ENCODE measurements at regions not wholly inside any gene's neighbourhood (a gene's known extent, or its start where the extent isn't known, plus 50 kb on each side); places are given as distances from the start of the nearest gene placed in this dataset.

- no peaks in the 10 kb centered on the region for H3K27me3 ChIP-seq
- intact Hi-C loops (cut with DNase I), result no loop called here
- H3K9me3 ChIP-seq, result no peaks in the 10 kb centered on the region
- H3K4me1 ChIP-seq, result no peaks in the 10 kb centered on the region
- H3K36me3 ChIP-seq, result no peaks in the 10 kb centered on the region
- H3K27ac ChIP-seq (replicated peaks in 1 of 4), result no peak overlapping the region
- 83% methylated on average over 2 of the region's 2 CpGs for WGBS
- no peak overlapping the region for H3K4me3 ChIP-seq
- no peak for DNase-seq (ENCODE audit: extremely low spot score)
- TF ChIP-seq POLR2AphosphoS5 (IDR thresholded peaks at IDR 0.05) (no peak), CTCF (IDR thresholded peaks at IDR 0.05) (no peak), POLR2A (IDR thresholded peaks at IDR 0.05; ENCODE audit: low read depth) (no peak), EP300 (IDR thresholded peaks at IDR 0.05) (no peak)
Measured at GRCh38 chr3:166473501-166473900, 636.3 kb upstream of the BCHE start.

DNA sequence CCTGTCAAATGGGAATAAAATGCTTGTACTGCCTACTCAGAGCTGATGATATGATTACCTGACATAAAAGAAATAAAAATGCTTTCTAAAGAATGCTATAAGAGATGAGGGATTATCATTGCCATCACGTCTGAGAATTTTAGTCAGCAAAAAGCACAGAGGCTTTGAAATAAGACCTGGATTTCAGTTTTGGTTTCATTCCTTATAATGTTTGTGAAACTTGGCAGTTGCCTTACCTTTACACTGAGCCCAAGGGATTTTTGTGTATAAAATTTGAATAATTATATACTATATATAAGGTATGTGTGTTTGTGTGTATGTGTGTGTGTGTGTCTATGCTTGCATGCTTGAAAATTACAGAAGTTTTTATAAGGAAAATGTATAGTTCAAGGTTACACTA is 634.8 kb upstream of the BCHE start:
- H3K27ac ChIP-seq (replicated peaks in 1 of 4), result no peak overlapping the region
- no peaks in the 10 kb centered on the region for H3K4me1 ChIP-seq
- H3K27me3 ChIP-seq, result no peaks in the 10 kb centered on the region
- H3K9me3 ChIP-seq, result no peaks in the 10 kb centered on the region
- no peak for DNase-seq (ENCODE audit: extremely low spot score)
- H3K36me3 ChIP-seq, result no peaks in the 10 kb centered on the region
- 31% methylated on average over 1 of the region's 1 CpG for WGBS
- no peak for TF ChIP-seq CTCF (IDR thresholded peaks at IDR 0.05)
- no peak for TF ChIP-seq POLR2AphosphoS5 (IDR thresholded peaks at IDR 0.05)
- no peak for TF ChIP-seq POLR2A (IDR thresholded peaks at IDR 0.05; ENCODE audit: low read depth)
- TF ChIP-seq EP300 (IDR thresholded peaks at IDR 0.05), result no peak
- H3K4me3 ChIP-seq, result no peak overlapping the region
- intact Hi-C loops (cut with DNase I), result no loop called here

DNA sequence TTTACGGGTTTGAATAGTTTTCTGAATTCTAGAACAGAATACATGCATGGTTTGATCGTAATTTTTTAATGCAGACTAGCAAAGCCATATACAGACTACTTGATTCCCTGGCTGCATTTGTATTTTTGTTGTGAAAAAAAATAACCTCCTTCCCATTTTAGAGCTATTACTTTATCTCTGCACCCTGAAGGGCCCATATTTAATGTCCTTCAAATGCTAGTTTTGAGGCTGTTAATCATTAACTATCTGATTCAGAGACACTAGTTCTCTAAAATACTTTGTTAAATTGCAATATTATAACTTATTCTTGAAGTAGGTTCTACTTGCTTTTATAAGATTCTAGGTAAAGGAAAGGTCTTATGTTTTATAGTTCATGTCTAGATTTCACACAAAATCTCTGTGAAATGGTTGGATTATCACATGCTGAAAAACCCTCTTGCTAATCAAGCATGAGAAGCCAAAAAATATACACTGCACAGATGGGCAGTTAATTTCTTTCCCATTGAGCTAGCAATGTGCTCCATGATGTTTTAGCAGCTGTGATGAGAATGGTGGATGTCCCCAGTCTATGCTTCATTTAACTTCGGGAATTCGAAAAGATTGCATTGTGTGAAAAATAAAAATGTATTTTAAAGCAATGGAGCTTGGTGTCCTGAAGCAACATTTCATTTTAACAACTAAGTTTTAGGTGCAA is 634.0 kb upstream of the BCHE start:
- intact Hi-C loops (cut with DNase I), result no loop called here
- WGBS, result 87% methylated on average over 4 of the region's 4 CpGs
- Histone ChIP-seq H3K36me3 (no peaks in the 10 kb centered on the region), H3K4me1 (no peaks in the 10 kb centered on the region), H3K27me3 (no peaks in the 10 kb centered on the region), H3K4me3 (no peak overlapping the region), H3K9me3 (no peaks in the 10 kb centered on the region), H3K27ac (replicated peaks in 1 of 4) (no peak overlapping the region)
- no peak for DNase-seq (ENCODE audit: extremely low spot score)
- no peak for TF ChIP-seq POLR2A (IDR thresholded peaks at IDR 0.05; ENCODE audit: low read depth)
- TF ChIP-seq EP300 (IDR thresholded peaks at IDR 0.05), result no peak
- no peak for TF ChIP-seq CTCF (IDR thresholded peaks at IDR 0.05)
- TF ChIP-seq POLR2AphosphoS5 (IDR thresholded peaks at IDR 0.05), result no peak

DNA sequence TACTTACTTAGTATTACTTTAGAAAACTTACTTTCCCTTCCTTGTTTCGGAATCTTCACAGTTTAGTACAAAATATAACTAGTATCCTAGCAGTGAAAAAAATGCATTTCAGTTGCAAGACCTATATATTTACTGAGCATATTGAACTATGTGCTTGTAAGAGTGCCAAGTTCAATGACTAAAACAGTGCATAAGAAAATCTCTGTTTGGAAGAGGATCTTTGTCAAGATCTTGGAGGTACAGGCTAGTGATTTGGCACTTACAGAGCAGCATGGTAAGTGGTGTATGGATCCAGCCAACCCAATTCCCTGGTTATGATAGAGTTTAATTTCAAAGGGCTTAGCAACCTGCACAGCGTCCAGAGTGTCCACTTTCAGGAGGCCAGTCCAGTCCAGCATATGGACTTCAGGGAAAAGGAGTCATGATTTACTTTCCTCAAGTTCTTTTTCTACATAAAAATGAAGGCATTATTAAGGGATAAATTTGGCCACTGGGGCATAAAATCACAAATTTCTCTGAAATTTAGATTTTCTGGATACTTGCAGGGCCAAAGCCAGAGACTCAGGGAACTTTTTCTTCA is 625.8 kb upstream of the BCHE start:
- no peak for DNase-seq (ENCODE audit: extremely low spot score)
- Histone ChIP-seq H3K27me3 (no peaks in the 10 kb centered on the region), H3K4me1 (no peaks in the 10 kb centered on the region), H3K36me3 (no peaks in the 10 kb centered on the region), H3K27ac (replicated peaks in 1 of 4) (no peak overlapping the region), H3K4me3 (no peak overlapping the region), H3K9me3 (no peaks in the 10 kb centered on the region)
- no peak for TF ChIP-seq POLR2A (IDR thresholded peaks at IDR 0.05; ENCODE audit: low read depth)
- TF ChIP-seq CTCF (IDR thresholded peaks at IDR 0.05), result no peak
- no peak for TF ChIP-seq POLR2AphosphoS5 (IDR thresholded peaks at IDR 0.05)
- TF ChIP-seq EP300 (IDR thresholded peaks at IDR 0.05), result no peak
- 96% methylated on average over 2 of the region's 2 CpGs for WGBS
- intact Hi-C loops (cut with DNase I), result no loop called here

GRCh38 chr3:166461626-166462025 is 624.4 kb upstream of the BCHE start:
- intact Hi-C loops (cut with DNase I), result no loop called here
- Histone ChIP-seq H3K27ac (replicated peaks in 1 of 4) (no peak overlapping the region), H3K27me3 (no peaks in the 10 kb centered on the region), H3K9me3 (no peaks in the 10 kb centered on the region), H3K4me3 (no peak overlapping the region), H3K4me1 (no peaks in the 10 kb centered on the region), H3K36me3 (no peaks in the 10 kb centered on the region)
- WGBS, result 80% methylated on average over 2 of the region's 2 CpGs
- no peak for DNase-seq (ENCODE audit: extremely low spot score)
- TF ChIP-seq POLR2A (IDR thresholded peaks at IDR 0.05; ENCODE audit: low read depth), result no peak
- TF ChIP-seq EP300 (IDR thresholded peaks at IDR 0.05), result no peak
- no peak for TF ChIP-seq POLR2AphosphoS5 (IDR thresholded peaks at IDR 0.05)
- no peak for TF ChIP-seq CTCF (IDR thresholded peaks at IDR 0.05)

All from esophagus muscularis mucosa (tissue), 4 donors.